ENCODE measurements at regions not wholly inside any gene's neighbourhood (a gene's known extent, or its start where the extent isn't known, plus 50 kb on each side); places are given as distances from the start of the nearest gene placed in this dataset.

GRCh38 chr5:74148321-74148720 is 492.2 kb downstream of the ENC1 start (continued):
- no peak for TF ChIP-seq USF2 (IDR thresholded peaks at IDR 0.05; ENCODE audit: low read length)
